HepG2 (cell line): ENCODE measurements at regions not wholly inside any gene's neighbourhood (a gene's known extent, or its start where the extent isn't known, plus 50 kb on each side); places are given as distances from the start of the nearest gene placed in this dataset.

Experiments
- CAMTA2 ChIP-seq: sonication (generic); formaldehyde crosslinking; IDR thresholded peaks from 2 replicates; pipeline ENCODE4 v1.4.0; 2020; ENCODE audit warnings: mild to moderate bottlenecking, missing genetic modification reagents, borderline replicate concordance
- CREB1 ChIP-seq, 2 experiments: fragments of 450-650 bp in 1 of 2; IDR thresholded peaks; 2 replicates each; pipeline ENCODE4 v1.6.1; 2016 to 2017; ENCODE audit warnings: control low read depth in 1 of 2, mild to moderate bottlenecking in 1 of 2, missing compliant biosample characterization in 1 of 2, missing genetic modification characterization in 1 of 2
- EP300 ChIP-seq, 3 experiments: sonication (generic) in 1 of 3; formaldehyde crosslinking in 1 of 3; IDR thresholded peaks; 2 replicates each; pipeline versions ENCODE4 v1.5.1 to v1.6.1; 2011 to 2020; ENCODE audit warnings: low read depth in 2 of 3, low read length in 2 of 3, borderline replicate concordance in 1 of 3, improper control_type of control experiment in 1 of 3, mild to moderate bottlenecking in 1 of 3, missing genetic modification reagents in 1 of 3, moderate library complexity in 1 of 3
- ERF ChIP-seq: IDR thresholded peaks from 2 replicates; pipeline ENCODE4 v1.6.1; 2018; ENCODE audit warnings: missing biosample characterization, missing genetic modification reagents
- IRF2 ChIP-seq: IDR thresholded peaks from 2 replicates; pipeline ENCODE4 v1.6.1; 2018; ENCODE audit warnings: missing genetic modification reagents, missing compliant biosample characterization
- RAD21 ChIP-seq: fragments of 450-650 bp; formaldehyde crosslinking; IDR thresholded peaks from 2 replicates; pipeline ENCODE4 v1.5.0; 2020; ENCODE audit warnings: mild to moderate bottlenecking
- TCF12 ChIP-seq, 2 experiments: fragments of 450-650 bp in 1 of 2; sonication (generic) in 1 of 2; formaldehyde crosslinking in 1 of 2; IDR thresholded peaks; 2 replicates each; pipeline versions ENCODE4 v1.6.1 to v1.8.0; 2017 to 2022; ENCODE audit warnings: antibody characterized with exemption in 1 of 2, mild to moderate bottlenecking in 1 of 2, missing genetic modification reagents in 1 of 2, moderate library complexity in 1 of 2
- TF ChIP-seq, protein P1 (sequence below): sonication (generic); formaldehyde crosslinking; IDR thresholded peaks from 2 replicates; pipeline ENCODE4 v1.4.0; 2020; ENCODE audit warnings: low read depth, mild to moderate bottlenecking, missing genetic modification reagents

DNA sequence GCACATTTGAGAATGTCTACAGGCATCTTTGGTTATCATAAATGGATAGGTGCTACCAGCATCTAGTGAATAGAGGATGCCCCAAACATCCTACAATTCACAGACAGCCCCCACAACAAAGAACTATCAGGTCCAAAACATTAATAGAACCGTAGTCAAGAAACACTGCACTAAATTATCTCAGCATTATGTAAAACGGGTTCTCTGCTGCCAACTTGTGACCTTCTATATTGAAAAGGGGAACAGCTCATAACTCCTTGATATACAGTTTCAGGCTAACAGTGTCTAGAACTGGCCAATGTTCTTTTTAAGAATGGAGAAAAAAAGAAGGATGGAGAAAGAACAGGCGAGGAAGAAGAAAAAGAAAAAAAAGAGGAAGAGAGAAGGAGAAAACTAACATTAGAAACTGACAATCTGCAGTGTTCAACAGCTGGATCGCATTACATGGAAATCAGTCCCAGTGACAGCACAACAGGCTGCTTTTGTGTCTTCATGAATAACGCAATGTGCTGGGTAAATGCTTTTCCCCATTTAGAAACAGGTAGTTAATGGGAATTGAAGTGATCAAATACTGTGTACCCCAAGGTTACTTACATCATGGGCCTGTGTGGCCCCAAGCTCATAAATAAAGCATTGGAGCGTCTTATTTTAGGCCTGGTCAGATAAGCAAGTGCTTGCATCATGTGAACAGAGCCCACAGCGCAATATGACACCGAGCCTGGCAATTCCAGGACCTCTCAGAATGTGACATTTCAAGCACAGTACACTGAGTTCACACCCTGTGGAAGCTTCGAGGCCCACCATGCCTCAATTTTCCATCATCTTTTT, 339.5 kb downstream of the DHX15 start:
- TF ChIP-seq, protein P1, sequence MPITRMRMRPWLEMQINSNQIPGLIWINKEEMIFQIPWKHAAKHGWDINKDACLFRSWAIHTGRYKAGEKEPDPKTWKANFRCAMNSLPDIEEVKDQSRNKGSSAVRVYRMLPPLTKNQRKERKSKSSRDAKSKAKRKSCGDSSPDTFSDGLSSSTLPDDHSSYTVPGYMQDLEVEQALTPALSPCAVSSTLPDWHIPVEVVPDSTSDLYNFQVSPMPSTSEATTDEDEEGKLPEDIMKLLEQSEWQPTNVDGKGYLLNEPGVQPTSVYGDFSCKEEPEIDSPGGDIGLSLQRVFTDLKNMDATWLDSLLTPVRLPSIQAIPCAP (CRISPR knock-in tag), result no peak
- no peak for TF ChIP-seq CREB1 (IDR thresholded peaks at IDR 0.05)
- no peak for TF ChIP-seq CREB1 (CRISPR knock-in tag; IDR thresholded peaks at IDR 0.05)
- no peak for TF ChIP-seq EP300 (IDR thresholded peaks at IDR 0.05; ENCODE audit: low read depth in 2 of 2, low read length in 2 of 2)
- no peak for TF ChIP-seq EP300 (CRISPR knock-in tag; IDR thresholded peaks at IDR 0.05; ENCODE audit: borderline replicate concordance)
- TF ChIP-seq TCF12 (IDR thresholded peaks at IDR 0.05), result no peak
- TF ChIP-seq TCF12 (CRISPR knock-in tag; IDR thresholded peaks at IDR 0.05), result no peak
- no peak for TF ChIP-seq CAMTA2
- TF ChIP-seq ERF (CRISPR knock-in tag), result no peak
- no peak for TF ChIP-seq IRF2
- no peak for TF ChIP-seq RAD21 (CRISPR knock-in tag)
